ENCODE measurements at regions not wholly inside any gene's neighbourhood (a gene's known extent, or its start where the extent isn't known, plus 50 kb on each side); places are given as distances from the start of the nearest gene placed in this dataset.

DNA sequence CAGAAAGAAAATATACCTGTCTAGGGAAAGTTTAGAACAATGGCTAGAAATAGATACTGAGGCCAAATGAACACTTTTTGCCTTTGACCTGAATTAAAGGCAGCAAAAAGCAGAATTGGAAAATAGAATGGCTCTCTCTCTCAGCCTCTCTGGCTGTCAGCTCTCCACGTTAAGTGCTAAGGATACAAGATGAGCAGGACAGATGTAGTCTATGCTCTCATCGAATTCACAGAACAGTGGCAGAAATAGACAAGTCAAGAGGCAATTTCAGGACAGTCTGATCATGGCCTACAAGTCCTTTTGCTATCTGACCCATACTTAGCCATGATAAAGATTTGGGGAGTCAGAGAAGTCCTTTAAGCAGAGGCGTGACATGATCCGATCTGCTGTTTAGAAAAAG, 120.2 kb upstream of the CREB1 start:
- TF ChIP-seq, protein P1, sequence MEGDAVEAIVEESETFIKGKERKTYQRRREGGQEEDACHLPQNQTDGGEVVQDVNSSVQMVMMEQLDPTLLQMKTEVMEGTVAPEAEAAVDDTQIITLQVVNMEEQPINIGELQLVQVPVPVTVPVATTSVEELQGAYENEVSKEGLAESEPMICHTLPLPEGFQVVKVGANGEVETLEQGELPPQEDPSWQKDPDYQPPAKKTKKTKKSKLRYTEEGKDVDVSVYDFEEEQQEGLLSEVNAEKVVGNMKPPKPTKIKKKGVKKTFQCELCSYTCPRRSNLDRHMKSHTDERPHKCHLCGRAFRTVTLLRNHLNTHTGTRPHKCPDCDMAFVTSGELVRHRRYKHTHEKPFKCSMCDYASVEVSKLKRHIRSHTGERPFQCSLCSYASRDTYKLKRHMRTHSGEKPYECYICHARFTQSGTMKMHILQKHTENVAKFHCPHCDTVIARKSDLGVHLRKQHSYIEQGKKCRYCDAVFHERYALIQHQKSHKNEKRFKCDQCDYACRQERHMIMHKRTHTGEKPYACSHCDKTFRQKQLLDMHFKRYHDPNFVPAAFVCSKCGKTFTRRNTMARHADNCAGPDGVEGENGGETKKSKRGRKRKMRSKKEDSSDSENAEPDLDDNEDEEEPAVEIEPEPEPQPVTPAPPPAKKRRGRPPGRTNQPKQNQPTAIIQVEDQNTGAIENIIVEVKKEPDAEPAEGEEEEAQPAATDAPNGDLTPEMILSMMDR (IDR thresholded peaks at IDR 0.05; ENCODE audit: poor library complexity) = no peak
- TF ChIP-seq EZH2 (IDR thresholded peaks at IDR 0.05; ENCODE audit: borderline replicate concordance) (no peak), EZH2phosphoT487 (IDR thresholded peaks at IDR 0.05; ENCODE audit: low read depth, severe bottlenecking, unreplicated experiment) (no peak)
